Sigmoid colon (tissue), 4 donors: ENCODE measurements at regions not wholly inside any gene's neighbourhood (a gene's known extent, or its start where the extent isn't known, plus 50 kb on each side); places are given as distances from the start of the nearest gene placed in this dataset.

Experiments
- POLR2AphosphoS5 ChIP-seq, 4 donors: sonication (generic); formaldehyde crosslinking; IDR thresholded peaks; one replicate each; pipeline ENCODE4 v1.6.1; 2017; ENCODE audit warnings: antibody characterized with exemption in 4 of 4
- TF ChIP-seq, protein P1 (sequence below), 4 experiments: fragments of 450-650 bp in 3 of 4; fragments of 200-600 bp in 1 of 4; IDR thresholded peaks; one replicate each; pipeline ENCODE4 v1.5.1; 2016 to 2019; ENCODE audit warnings: antibody characterized with exemption in 4 of 4, mild to moderate bottlenecking in 3 of 4, moderate library complexity in 2 of 4

DNA sequence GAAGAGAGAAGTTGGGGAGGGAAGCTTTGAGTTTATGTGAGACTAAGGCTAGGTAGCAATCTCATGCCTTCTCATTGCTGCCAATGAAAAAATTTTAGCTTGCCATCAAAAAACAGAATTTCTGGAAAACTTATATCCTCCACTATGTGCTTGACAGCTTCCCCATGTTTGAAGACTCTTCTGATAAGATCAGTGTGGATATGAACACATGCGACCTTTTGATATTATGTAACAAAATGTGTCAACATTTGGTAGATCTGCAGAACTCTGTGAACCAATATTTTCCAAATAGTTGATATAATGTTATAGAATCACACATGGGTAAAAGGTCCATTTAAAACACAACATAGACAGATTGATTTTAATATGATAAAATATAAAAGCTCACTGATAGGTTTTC, 380.9 kb upstream of the PROK2 start:
- TF ChIP-seq, protein P1, sequence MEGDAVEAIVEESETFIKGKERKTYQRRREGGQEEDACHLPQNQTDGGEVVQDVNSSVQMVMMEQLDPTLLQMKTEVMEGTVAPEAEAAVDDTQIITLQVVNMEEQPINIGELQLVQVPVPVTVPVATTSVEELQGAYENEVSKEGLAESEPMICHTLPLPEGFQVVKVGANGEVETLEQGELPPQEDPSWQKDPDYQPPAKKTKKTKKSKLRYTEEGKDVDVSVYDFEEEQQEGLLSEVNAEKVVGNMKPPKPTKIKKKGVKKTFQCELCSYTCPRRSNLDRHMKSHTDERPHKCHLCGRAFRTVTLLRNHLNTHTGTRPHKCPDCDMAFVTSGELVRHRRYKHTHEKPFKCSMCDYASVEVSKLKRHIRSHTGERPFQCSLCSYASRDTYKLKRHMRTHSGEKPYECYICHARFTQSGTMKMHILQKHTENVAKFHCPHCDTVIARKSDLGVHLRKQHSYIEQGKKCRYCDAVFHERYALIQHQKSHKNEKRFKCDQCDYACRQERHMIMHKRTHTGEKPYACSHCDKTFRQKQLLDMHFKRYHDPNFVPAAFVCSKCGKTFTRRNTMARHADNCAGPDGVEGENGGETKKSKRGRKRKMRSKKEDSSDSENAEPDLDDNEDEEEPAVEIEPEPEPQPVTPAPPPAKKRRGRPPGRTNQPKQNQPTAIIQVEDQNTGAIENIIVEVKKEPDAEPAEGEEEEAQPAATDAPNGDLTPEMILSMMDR (IDR thresholded peaks at IDR 0.05): no peak
- no peak for TF ChIP-seq POLR2AphosphoS5 (IDR thresholded peaks at IDR 0.05)
